PC-9 (cell line): ENCODE measurements at regions not wholly inside any gene's neighbourhood (a gene's known extent, or its start where the extent isn't known, plus 50 kb on each side); places are given as distances from the start of the nearest gene placed in this dataset.

Experiments used
- EZH2 ChIP-seq: fragments of 200-600 bp; sonication (generic); IDR thresholded peaks from 2 replicates; pipeline ENCODE4 v1.8.0; 2017; ENCODE audit warnings: antibody characterized with exemption, low read depth
- TF ChIP-seq, protein P1 (sequence below): fragments of 200-600 bp; sonication (generic); conservative IDR thresholded peaks from 2 replicates; pipeline ENCODE4 v1.6.1; 2017; ENCODE audit warnings: mixed run types, antibody characterized with exemption, mild to moderate bottlenecking, moderate library complexity

DNA sequence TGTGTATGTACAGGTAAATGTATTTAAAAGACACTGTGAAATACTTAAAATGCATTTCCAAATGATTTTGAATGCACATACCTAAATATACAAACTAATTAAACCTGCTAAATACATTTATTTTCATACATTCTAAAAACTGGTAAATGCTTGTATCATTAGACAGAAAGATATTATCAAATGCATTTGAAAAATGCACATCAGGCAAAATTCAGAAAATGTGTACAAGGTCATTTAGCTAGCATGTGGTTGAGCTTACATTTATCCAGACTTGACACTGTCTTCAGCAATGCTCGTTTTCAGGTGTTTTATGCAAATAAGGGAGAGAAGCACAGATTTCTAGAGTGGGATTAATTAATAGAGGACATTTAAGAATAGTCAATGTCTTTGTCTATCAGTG lies 374.2 kb downstream of the SUCLG1 start:
- TF ChIP-seq, protein P1, sequence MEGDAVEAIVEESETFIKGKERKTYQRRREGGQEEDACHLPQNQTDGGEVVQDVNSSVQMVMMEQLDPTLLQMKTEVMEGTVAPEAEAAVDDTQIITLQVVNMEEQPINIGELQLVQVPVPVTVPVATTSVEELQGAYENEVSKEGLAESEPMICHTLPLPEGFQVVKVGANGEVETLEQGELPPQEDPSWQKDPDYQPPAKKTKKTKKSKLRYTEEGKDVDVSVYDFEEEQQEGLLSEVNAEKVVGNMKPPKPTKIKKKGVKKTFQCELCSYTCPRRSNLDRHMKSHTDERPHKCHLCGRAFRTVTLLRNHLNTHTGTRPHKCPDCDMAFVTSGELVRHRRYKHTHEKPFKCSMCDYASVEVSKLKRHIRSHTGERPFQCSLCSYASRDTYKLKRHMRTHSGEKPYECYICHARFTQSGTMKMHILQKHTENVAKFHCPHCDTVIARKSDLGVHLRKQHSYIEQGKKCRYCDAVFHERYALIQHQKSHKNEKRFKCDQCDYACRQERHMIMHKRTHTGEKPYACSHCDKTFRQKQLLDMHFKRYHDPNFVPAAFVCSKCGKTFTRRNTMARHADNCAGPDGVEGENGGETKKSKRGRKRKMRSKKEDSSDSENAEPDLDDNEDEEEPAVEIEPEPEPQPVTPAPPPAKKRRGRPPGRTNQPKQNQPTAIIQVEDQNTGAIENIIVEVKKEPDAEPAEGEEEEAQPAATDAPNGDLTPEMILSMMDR = no peak
- TF ChIP-seq EZH2 = no peak
